Trophoblast cell (in vitro differentiated cells and primary cell): ENCODE measurements at regions not wholly inside any gene's neighbourhood (a gene's known extent, or its start where the extent isn't known, plus 50 kb on each side); places are given as distances from the start of the nearest gene placed in this dataset.

Experiments used
- DNase-seq, 2 donors: peaks; one replicate each; pipeline ENCODE4 v3.0.0-alpha.2; 2016
- H2AFZ ChIP-seq: 2 replicates; pipeline ENCODE4 v1.6.1; 2013; ENCODE audit warnings: low read length, moderate library complexity, mild to moderate bottlenecking; ENCODE audit not compliant: insufficient read depth, poor library complexity
- H2AK5ac ChIP-seq: 2 replicates; pipeline ENCODE4 v1.6.1; 2013; ENCODE audit warnings: mild to moderate bottlenecking, low read length
- H2BK120ac ChIP-seq: 2 replicates; pipeline ENCODE4 v1.6.1; 2013; ENCODE audit warnings: low read length, mild to moderate bottlenecking, moderate library complexity; ENCODE audit not compliant: insufficient read depth, poor library complexity
- H2BK12ac ChIP-seq: 2 replicates; pipeline ENCODE4 v1.6.1; 2013; ENCODE audit warnings: mild to moderate bottlenecking, low read length, moderate library complexity
- H2BK5ac ChIP-seq: 2 replicates; pipeline ENCODE4 v1.6.1; 2013; ENCODE audit warnings: low read length, low read depth, moderate library complexity, mild to moderate bottlenecking; ENCODE audit not compliant: poor library complexity
- H3K14ac ChIP-seq: 2 replicates; pipeline ENCODE4 v1.6.1; 2013; ENCODE audit warnings: mild to moderate bottlenecking, low read length
- H3K18ac ChIP-seq: 2 replicates; pipeline ENCODE4 v1.6.1; 2013; ENCODE audit warnings: mild to moderate bottlenecking, low read length
- H3K23ac ChIP-seq: 2 replicates; pipeline ENCODE4 v1.6.1; 2013; ENCODE audit warnings: low read length
- H3K27ac ChIP-seq: 2 replicates; pipeline ENCODE4 v1.5.1; 2013; ENCODE audit warnings: low read depth, mild to moderate bottlenecking, inconsistent platforms, low read length, moderate library complexity
- H3K27me3 ChIP-seq: 2 replicates; pipeline ENCODE4 v1.6.1; 2013; ENCODE audit warnings: inconsistent platforms, mild to moderate bottlenecking, low read length, moderate library complexity; ENCODE audit not compliant: insufficient read depth
- H3K36me3 ChIP-seq, 2 experiments: 1 replicate in 1 of 2; 2 replicates in 1 of 2; pipeline ENCODE4 v1.6.1; 2013; ENCODE audit warnings: low read length in 2 of 2, mild to moderate bottlenecking in 2 of 2, moderate library complexity in 1 of 2; ENCODE audit not compliant: insufficient read depth in 2 of 2, control insufficient read depth in 1 of 2
- H3K4ac ChIP-seq: 2 replicates; pipeline ENCODE4 v1.6.1; 2013; ENCODE audit warnings: low read depth, mild to moderate bottlenecking, low read length, moderate library complexity
- H3K4me1 ChIP-seq, 2 experiments: 1 replicate in 1 of 2; 2 replicates in 1 of 2; pipeline ENCODE4 v1.6.1; 2013; ENCODE audit warnings: low read length in 2 of 2, mild to moderate bottlenecking in 2 of 2, moderate library complexity in 1 of 2; ENCODE audit not compliant: insufficient read depth in 2 of 2, control insufficient read depth in 1 of 2
- H3K4me2 ChIP-seq: 2 replicates; pipeline ENCODE4 v1.6.1; 2013; ENCODE audit warnings: inconsistent platforms, mild to moderate bottlenecking, low read length, moderate library complexity
- H3K4me3 ChIP-seq: 2 replicates; pipeline ENCODE4 v1.5.1; 2013; ENCODE audit warnings: mild to moderate bottlenecking, low read depth, low read length, inconsistent platforms
- H3K79me1 ChIP-seq: one replicate; pipeline ENCODE4 v1.6.1; 2013; ENCODE audit warnings: low read length
- H3K79me2 ChIP-seq: 2 replicates; pipeline ENCODE4 v1.6.1; 2013; ENCODE audit warnings: low read length, mild to moderate bottlenecking; ENCODE audit not compliant: control insufficient read depth, insufficient read depth, poor library complexity
- H3K9ac ChIP-seq: 2 replicates; pipeline ENCODE4 v1.6.1; 2013; ENCODE audit warnings: mild to moderate bottlenecking, low read length
- H3K9me3 ChIP-seq: 2 replicates; pipeline ENCODE4 v1.6.1; 2013; ENCODE audit warnings: low read depth, mild to moderate bottlenecking, control low read depth, inconsistent platforms, low read length; ENCODE audit not compliant: insufficient read depth
- H4K12ac ChIP-seq: 2 replicates; pipeline ENCODE4 v1.6.1; 2013; ENCODE audit warnings: low read depth, mild to moderate bottlenecking, low read length, moderate library complexity
- H4K8ac ChIP-seq: 2 replicates; pipeline ENCODE4 v1.6.1; 2013; ENCODE audit warnings: low read depth, mild to moderate bottlenecking, low read length, moderate library complexity
- H4K91ac ChIP-seq: one replicate; pipeline ENCODE4 v1.6.1; 2013; ENCODE audit warnings: low read depth, mild to moderate bottlenecking, low read length, moderate library complexity
- WGBS: extraction: QIAGEN DNeasy Blood & Tissue Kit; methylation state at CpG from one replicate; pipeline ENCODE4 v1.1.7; 2013; ENCODE audit warnings: missing lambda C conversion rate; ENCODE audit not compliant: insufficient read length, insufficient coverage; ENCODE audit errors: extremely low coverage; 5-methylcytosine and 5-hydroxymethylcytosine counted together

GRCh38 chr14:54116972-54117371 is 160.3 kb upstream of the BMP4 start:
- no peaks in the 10 kb centered on the region for H3K79me2 ChIP-seq
- no peak overlapping the region for H4K91ac ChIP-seq
- no peak overlapping the region for H2BK120ac ChIP-seq
- H3K9me3 ChIP-seq: no peaks in the 10 kb centered on the region
- H3K9ac ChIP-seq: no peak overlapping the region
- H3K36me3 ChIP-seq: no peaks in the 10 kb centered on the region
- H3K23ac ChIP-seq: no peak overlapping the region
- no peak overlapping the region for H2BK5ac ChIP-seq
- no CpG with 5 or more reads among the region's 2 CpGs for WGBS
- DNase-seq: no peak
- no peak overlapping the region for H3K4ac ChIP-seq
- no peak overlapping the region for H3K4me3 ChIP-seq
- H3K27ac ChIP-seq: no peak overlapping the region
- no peaks in the 10 kb centered on the region for H3K4me1 ChIP-seq
- no peak overlapping the region for H3K4me2 ChIP-seq
- no peak overlapping the region for H2AK5ac ChIP-seq
- H2AFZ ChIP-seq: no peak overlapping the region
- no peaks in the 10 kb centered on the region for H3K79me1 ChIP-seq
- no peak overlapping the region for H3K14ac ChIP-seq
- no peak overlapping the region for H3K18ac ChIP-seq
- no peak overlapping the region for H2BK12ac ChIP-seq
- no peak overlapping the region for H4K8ac ChIP-seq
- no peaks in the 10 kb centered on the region for H3K27me3 ChIP-seq
- H4K12ac ChIP-seq: no peak overlapping the region

DNA sequence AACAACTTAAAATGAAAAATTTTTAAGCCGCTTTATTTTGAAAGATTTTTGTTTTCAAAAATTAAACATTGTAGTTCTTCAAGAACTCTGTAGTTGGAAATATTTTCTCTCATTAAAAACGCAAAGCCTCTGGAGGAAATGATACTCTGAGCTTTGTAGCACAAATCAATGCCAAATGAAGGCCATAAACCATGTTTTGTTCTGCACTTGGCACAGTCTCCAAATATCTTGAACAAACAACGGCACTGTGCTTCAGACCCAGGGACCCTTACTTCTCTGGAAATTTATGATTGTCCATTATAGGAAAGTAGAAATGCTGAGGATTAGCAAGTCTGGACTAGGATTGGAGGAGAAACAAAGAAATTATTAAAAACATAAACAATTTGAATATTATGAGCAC is 160.8 kb upstream of the BMP4 start:
- Histone ChIP-seq H3K23ac (no peak overlapping the region), H3K9ac (no peak overlapping the region), H4K91ac (no peak overlapping the region), H3K9me3 (no peaks in the 10 kb centered on the region), H3K4me2 (no peak overlapping the region), H3K4ac (no peak overlapping the region), H3K27ac (no peak overlapping the region), H2AK5ac (no peak overlapping the region), H2BK5ac (no peak overlapping the region), H3K18ac (no peak overlapping the region), H3K4me1 (no peaks in the 10 kb centered on the region), H2BK120ac (no peak overlapping the region), H4K8ac (no peak overlapping the region), H3K14ac (no peak overlapping the region), H3K27me3 (no peaks in the 10 kb centered on the region), H4K12ac (no peak overlapping the region), H3K4me3 (no peak overlapping the region), H2BK12ac (no peak overlapping the region), H2AFZ (no peak overlapping the region), H3K79me1 (no peaks in the 10 kb centered on the region), H3K36me3 (no peaks in the 10 kb centered on the region), H3K79me2 (no peaks in the 10 kb centered on the region)
- no CpG with 5 or more reads among the region's 3 CpGs for whole genome bisulfite sequencing
- no peak for DNase-seq

- Histone ChIP-seq H4K12ac (no peak overlapping the region), H2AK5ac (no peak overlapping the region), H3K27me3 (no peaks in the 10 kb centered on the region), H3K27ac (no peak overlapping the region), H3K79me2 (no peaks in the 10 kb centered on the region), H3K9me3 (no peaks in the 10 kb centered on the region), H4K8ac (no peak overlapping the region), H2BK5ac (no peak overlapping the region), H3K9ac (no peak overlapping the region), H2AFZ (no peak overlapping the region), H2BK120ac (no peak overlapping the region), H3K4me3 (no peak overlapping the region), H3K36me3 (no peaks in the 10 kb centered on the region), H3K4me2 (no peak overlapping the region), H3K18ac (no peak overlapping the region), H3K14ac (no peak overlapping the region), H3K79me1 (no peaks in the 10 kb centered on the region), H4K91ac (no peak overlapping the region), H3K23ac (no peak overlapping the region), H3K4ac (no peak overlapping the region), H2BK12ac (no peak overlapping the region), H3K4me1 (no peaks in the 10 kb centered on the region)
- no CpG with 5 or more reads among the region's 3 CpGs for WGBS
- no peak for DNase-seq
Observed at GRCh38 chr14:54117924-54118323, 161.3 kb upstream of the BMP4 start.

DNA sequence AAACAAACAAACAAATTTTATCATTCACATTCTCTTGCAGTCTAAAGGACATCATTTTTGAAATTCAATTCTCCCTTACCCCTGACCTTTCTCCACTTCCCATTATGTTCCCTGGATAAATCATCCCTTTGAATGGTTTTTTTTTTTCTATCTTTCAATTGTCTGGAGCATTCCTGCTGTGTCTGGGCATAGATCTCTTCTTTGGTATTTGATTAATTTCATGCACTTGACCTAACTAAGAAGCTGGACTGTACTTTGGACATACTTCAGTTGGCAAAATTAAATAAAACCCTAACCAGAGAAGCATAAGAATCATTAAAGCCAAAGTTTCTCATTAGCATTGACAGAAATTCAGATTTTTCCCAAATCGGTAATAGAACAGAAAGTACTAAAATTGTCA is 163.6 kb upstream of the BMP4 start:
- WGBS: no CpG with 5 or more reads among the region's 1 CpG

More for the DNA sequence above, 163.6 kb upstream of the BMP4 start:
- Histone ChIP-seq H2BK5ac (no peak overlapping the region), H2BK12ac (no peak overlapping the region), H3K79me2 (no peaks in the 10 kb centered on the region), H4K8ac (no peak overlapping the region), H4K12ac (no peak overlapping the region), H3K14ac (no peak overlapping the region), H4K91ac (no peak overlapping the region), H3K36me3 (no peaks in the 10 kb centered on the region), H2AK5ac (no peak overlapping the region), H3K79me1 (no peaks in the 10 kb centered on the region), H3K9me3 (no peaks in the 10 kb centered on the region), H3K4me1 (no peaks in the 10 kb centered on the region), H3K4me3 (no peak overlapping the region), H3K4ac (no peak overlapping the region), H3K27me3 (no peaks in the 10 kb centered on the region), H3K18ac (no peak overlapping the region), H2AFZ (no peak overlapping the region), H3K4me2 (no peak overlapping the region), H2BK120ac (no peak overlapping the region), H3K27ac (no peak overlapping the region), H3K9ac (no peak overlapping the region), H3K23ac (no peak overlapping the region)
- DNase-seq: no peak
